ENCODE measurements at regions not wholly inside any gene's neighbourhood (a gene's known extent, or its start where the extent isn't known, plus 50 kb on each side); places are given as distances from the start of the nearest gene placed in this dataset.

- TF ChIP-seq MAX (IDR thresholded peaks at IDR 0.05) (no peak), EGR1 (IDR thresholded peaks at IDR 0.05) (no peak), CEBPB (IDR thresholded peaks at IDR 0.05) (no peak), YY1 (IDR thresholded peaks at IDR 0.05; ENCODE audit: low read depth) (no peak), FOXM1 (IDR thresholded peaks at IDR 0.05; ENCODE audit: borderline replicate concordance, low read depth) (no peak), RAD21 (IDR thresholded peaks at IDR 0.05; ENCODE audit: low read depth) (no peak), CREB1 (IDR thresholded peaks at IDR 0.05; ENCODE audit: low read depth) (no peak), TAF1 (IDR thresholded peaks at IDR 0.05; ENCODE audit: low read depth) (no peak), USF1 (IDR thresholded peaks at IDR 0.05) (no peak), TCF12 (IDR thresholded peaks at IDR 0.05; ENCODE audit: low read depth) (no peak), EP300 (IDR thresholded peaks at IDR 0.05; ENCODE audit: borderline replicate concordance) (no peak), NFIC (IDR thresholded peaks at IDR 0.05) (no peak), TEAD4 (IDR thresholded peaks at IDR 0.05) (no peak), ZBTB7A (IDR thresholded peaks at IDR 0.05; ENCODE audit: low read depth) (no peak)
- TF ChIP-seq, protein P1, sequence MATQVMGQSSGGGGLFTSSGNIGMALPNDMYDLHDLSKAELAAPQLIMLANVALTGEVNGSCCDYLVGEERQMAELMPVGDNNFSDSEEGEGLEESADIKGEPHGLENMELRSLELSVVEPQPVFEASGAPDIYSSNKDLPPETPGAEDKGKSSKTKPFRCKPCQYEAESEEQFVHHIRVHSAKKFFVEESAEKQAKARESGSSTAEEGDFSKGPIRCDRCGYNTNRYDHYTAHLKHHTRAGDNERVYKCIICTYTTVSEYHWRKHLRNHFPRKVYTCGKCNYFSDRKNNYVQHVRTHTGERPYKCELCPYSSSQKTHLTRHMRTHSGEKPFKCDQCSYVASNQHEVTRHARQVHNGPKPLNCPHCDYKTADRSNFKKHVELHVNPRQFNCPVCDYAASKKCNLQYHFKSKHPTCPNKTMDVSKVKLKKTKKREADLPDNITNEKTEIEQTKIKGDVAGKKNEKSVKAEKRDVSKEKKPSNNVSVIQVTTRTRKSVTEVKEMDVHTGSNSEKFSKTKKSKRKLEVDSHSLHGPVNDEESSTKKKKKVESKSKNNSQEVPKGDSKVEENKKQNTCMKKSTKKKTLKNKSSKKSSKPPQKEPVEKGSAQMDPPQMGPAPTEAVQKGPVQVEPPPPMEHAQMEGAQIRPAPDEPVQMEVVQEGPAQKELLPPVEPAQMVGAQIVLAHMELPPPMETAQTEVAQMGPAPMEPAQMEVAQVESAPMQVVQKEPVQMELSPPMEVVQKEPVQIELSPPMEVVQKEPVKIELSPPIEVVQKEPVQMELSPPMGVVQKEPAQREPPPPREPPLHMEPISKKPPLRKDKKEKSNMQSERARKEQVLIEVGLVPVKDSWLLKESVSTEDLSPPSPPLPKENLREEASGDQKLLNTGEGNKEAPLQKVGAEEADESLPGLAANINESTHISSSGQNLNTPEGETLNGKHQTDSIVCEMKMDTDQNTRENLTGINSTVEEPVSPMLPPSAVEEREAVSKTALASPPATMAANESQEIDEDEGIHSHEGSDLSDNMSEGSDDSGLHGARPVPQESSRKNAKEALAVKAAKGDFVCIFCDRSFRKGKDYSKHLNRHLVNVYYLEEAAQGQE (IDR thresholded peaks at IDR 0.05; ENCODE audit: low read depth) = no peak
Observed at GRCh38 chr1:4062560-4062959, 162.5 kb upstream of the C1orf174 start.

- TF ChIP-seq TCF12 (IDR thresholded peaks at IDR 0.05; ENCODE audit: low read depth) (no peak), RAD21 (IDR thresholded peaks at IDR 0.05; ENCODE audit: low read depth) (no peak), EP300 (IDR thresholded peaks at IDR 0.05; ENCODE audit: borderline replicate concordance) (no peak), ZBTB7A (IDR thresholded peaks at IDR 0.05; ENCODE audit: low read depth) (no peak), MAX (IDR thresholded peaks at IDR 0.05) (no peak), YY1 (IDR thresholded peaks at IDR 0.05; ENCODE audit: low read depth) (no peak), CEBPB (IDR thresholded peaks at IDR 0.05) (no peak), CREB1 (IDR thresholded peaks at IDR 0.05; ENCODE audit: low read depth) (no peak), NFIC (IDR thresholded peaks at IDR 0.05) (no peak), FOXM1 (IDR thresholded peaks at IDR 0.05; ENCODE audit: borderline replicate concordance, low read depth) (no peak), EGR1 (IDR thresholded peaks at IDR 0.05) (no peak)
- TF ChIP-seq, protein P1 (IDR thresholded peaks at IDR 0.05; ENCODE audit: low read depth) = no peak
Observed at GRCh38 chr1:4062992-4063391, 162.9 kb upstream of the C1orf174 start.

DNA sequence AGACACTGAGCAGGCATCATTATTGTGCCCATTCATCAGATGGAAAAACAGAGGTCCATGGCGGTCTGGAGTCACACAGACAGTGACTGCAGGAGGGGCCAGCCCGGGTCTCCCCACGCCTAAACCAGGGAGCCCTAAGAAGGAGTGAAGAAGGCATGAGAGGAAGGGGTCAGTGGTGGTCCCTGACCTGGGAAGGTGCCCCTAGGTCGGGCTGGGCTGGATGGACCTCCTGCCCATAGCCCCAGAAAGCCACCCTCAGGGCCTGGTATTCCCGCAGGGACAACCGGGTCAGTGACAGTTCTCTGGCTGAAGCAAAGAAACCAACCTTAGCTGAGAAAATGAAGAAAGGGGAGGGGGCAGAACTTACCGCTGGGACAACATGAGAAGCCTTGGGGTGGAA lies 163.4 kb upstream of the C1orf174 start:
- no peak for TF ChIP-seq NFIC (IDR thresholded peaks at IDR 0.05)
- TF ChIP-seq EGR1 (IDR thresholded peaks at IDR 0.05) = no peak
- TF ChIP-seq ZBTB7A (IDR thresholded peaks at IDR 0.05; ENCODE audit: low read depth) = no peak
- TF ChIP-seq YY1 (IDR thresholded peaks at IDR 0.05; ENCODE audit: low read depth) = no peak
- no peak for TF ChIP-seq CEBPB (IDR thresholded peaks at IDR 0.05)
- no peak for TF ChIP-seq MAX (IDR thresholded peaks at IDR 0.05)
- TF ChIP-seq, protein P1 (IDR thresholded peaks at IDR 0.05; ENCODE audit: low read depth) = no peak
- TF ChIP-seq TEAD4 (IDR thresholded peaks at IDR 0.05) = no peak
- no peak for TF ChIP-seq TAF1 (IDR thresholded peaks at IDR 0.05; ENCODE audit: low read depth)
- TF ChIP-seq CREB1 (IDR thresholded peaks at IDR 0.05; ENCODE audit: low read depth) = no peak
- no peak for TF ChIP-seq USF1 (IDR thresholded peaks at IDR 0.05)
- no peak for TF ChIP-seq RAD21 (IDR thresholded peaks at IDR 0.05; ENCODE audit: low read depth)

DNA sequence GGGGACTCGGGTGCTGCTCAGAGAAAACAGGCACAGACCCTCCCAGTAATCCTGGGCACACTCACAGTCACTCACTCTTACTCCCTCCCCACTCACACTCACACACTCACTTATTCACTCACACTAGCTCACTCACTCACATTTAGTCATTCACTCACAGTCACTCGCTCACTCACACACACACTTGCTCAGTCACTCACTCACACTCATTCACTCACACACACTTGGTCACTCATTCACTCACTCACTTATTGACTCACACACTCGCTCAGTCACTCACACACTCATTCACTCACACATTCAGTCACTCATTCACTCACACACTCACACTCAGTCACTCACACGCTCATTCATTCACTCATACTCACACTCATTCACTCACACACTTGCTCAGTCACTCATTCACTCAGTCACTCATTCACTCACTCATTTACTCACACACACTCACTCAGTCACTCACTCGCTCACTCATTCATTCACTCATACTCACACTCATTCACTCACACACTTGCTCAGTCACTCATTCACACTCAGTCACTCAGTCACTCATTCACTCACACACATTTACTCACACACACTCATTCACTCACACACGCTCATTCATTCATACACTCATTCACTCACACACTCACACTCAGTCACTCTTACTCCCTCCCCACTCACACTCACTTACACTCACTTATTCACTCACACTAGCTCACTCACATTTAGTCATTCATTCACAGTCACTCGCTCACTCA lies 164.2 kb upstream of the C1orf174 start:
- TF ChIP-seq ZBTB7A (IDR thresholded peaks at IDR 0.05; ENCODE audit: low read depth) = no peak
- no peak for TF ChIP-seq YY1 (IDR thresholded peaks at IDR 0.05; ENCODE audit: low read depth)
- TF ChIP-seq EGR1 (IDR thresholded peaks at IDR 0.05) = no peak
- no peak for TF ChIP-seq TCF12 (IDR thresholded peaks at IDR 0.05; ENCODE audit: low read depth)
- TF ChIP-seq CEBPB (IDR thresholded peaks at IDR 0.05) = no peak
- TF ChIP-seq TEAD4 (IDR thresholded peaks at IDR 0.05) = no peak
- TF ChIP-seq FOXM1 (IDR thresholded peaks at IDR 0.05; ENCODE audit: borderline replicate concordance, low read depth) = no peak
- TF ChIP-seq TAF1 (IDR thresholded peaks at IDR 0.05; ENCODE audit: low read depth) = no peak
- TF ChIP-seq MAX (IDR thresholded peaks at IDR 0.05) = no peak
- no peak for TF ChIP-seq RAD21 (IDR thresholded peaks at IDR 0.05; ENCODE audit: low read depth)
- TF ChIP-seq, protein P1 (IDR thresholded peaks at IDR 0.05; ENCODE audit: low read depth) = no peak
- no peak for TF ChIP-seq EP300 (IDR thresholded peaks at IDR 0.05; ENCODE audit: borderline replicate concordance)

Data from Ishikawa (cell line).